CD14-positive monocyte (primary cell): ENCODE measurements at regions not wholly inside any gene's neighbourhood (a gene's known extent, or its start where the extent isn't known, plus 50 kb on each side); places are given as distances from the start of the nearest gene placed in this dataset.

Experiments used
- DNase-seq, 3 donors: peaks; one replicate each; pipeline ENCODE4 v3.0.0-alpha.2; 2011 to 2022
- H2AFZ ChIP-seq: 2 replicates; pipeline ENCODE4 v1.6.0; 2012; ENCODE audit warnings: mild to moderate bottlenecking, low read depth, low read length, inconsistent platforms; ENCODE audit not compliant: insufficient read depth, poor library complexity, severe bottlenecking
- H3K27ac ChIP-seq, 2 donors: 1 replicate in 1 of 2; 2 replicates in 1 of 2; pipeline ENCODE4 v1.5.1; 2012 to 2013; ENCODE audit warnings: low read length in 2 of 2, control low read depth in 1 of 2, inconsistent platforms in 1 of 2, low read depth in 1 of 2, mild to moderate bottlenecking in 1 of 2
- H3K27me3 ChIP-seq, 2 donors: one replicate each; pipeline versions ENCODE4 v1.6.0 to v1.6.1; 2011 to 2013; ENCODE audit warnings: low read length in 2 of 2; ENCODE audit not compliant: control insufficient read depth in 2 of 2, insufficient read depth in 2 of 2
- H3K36me3 ChIP-seq, 2 donors: replicated peaks in 1 of 2; 1 replicate in 1 of 2; 2 replicates in 1 of 2; pipeline versions ENCODE4 v1.5.1 to v1.6.1; 2012 to 2013; ENCODE audit warnings: low read length in 2 of 2, control low read depth in 1 of 2, inconsistent platforms in 1 of 2, mild to moderate bottlenecking in 1 of 2; ENCODE audit not compliant: insufficient read depth in 2 of 2, control insufficient read depth in 1 of 2
- H3K4me1 ChIP-seq, 2 donors: 1 replicate in 1 of 2; 2 replicates in 1 of 2; pipeline versions ENCODE4 v1.5.1 to v1.6.1; 2012 to 2013; ENCODE audit warnings: low read length in 2 of 2, control low read depth in 1 of 2, inconsistent platforms in 1 of 2, mild to moderate bottlenecking in 1 of 2, moderate library complexity in 1 of 2; ENCODE audit not compliant: insufficient read depth in 2 of 2, control insufficient read depth in 1 of 2
- H3K4me2 ChIP-seq: replicated peaks from 2 replicates; pipeline ENCODE3; 2012; ENCODE audit warnings: low read length, moderate library complexity, mild to moderate bottlenecking; ENCODE audit not compliant: poor library complexity, severe bottlenecking; ENCODE audit errors: extremely low read depth
- H3K4me3 ChIP-seq, 3 experiments: fragments of 200-600 bp in 1 of 3; sonication (generic) in 1 of 3; replicated peaks in 1 of 3; 1 replicate in 2 of 3; 2 replicates in 1 of 3; pipeline ENCODE4 v1.5.1; 2011 to 2013; ENCODE audit warnings: low read length in 3 of 3, mild to moderate bottlenecking in 3 of 3, control low read depth in 2 of 3, low read depth in 2 of 3, inconsistent platforms in 1 of 3, moderate library complexity in 1 of 3
- H3K79me2 ChIP-seq: 2 replicates; pipeline ENCODE4 v1.6.0; 2012; ENCODE audit warnings: mild to moderate bottlenecking, control low read depth, inconsistent platforms, low read length, moderate library complexity; ENCODE audit not compliant: insufficient read depth
- H3K9ac ChIP-seq: 2 replicates; pipeline ENCODE4 v1.6.0; 2017; ENCODE audit warnings: low read length, mild to moderate bottlenecking; ENCODE audit not compliant: insufficient read depth, poor library complexity, severe bottlenecking
- H3K9me3 ChIP-seq, 2 donors: replicated peaks in 1 of 2; 1 replicate in 1 of 2; 2 replicates in 1 of 2; pipeline versions ENCODE4 v1.5.1 to v1.6.1; 2012 to 2013; ENCODE audit warnings: low read length in 2 of 2, control low read depth in 1 of 2; ENCODE audit not compliant: control insufficient read depth in 1 of 2, insufficient read depth in 1 of 2
- H4K20me1 ChIP-seq: 2 replicates; pipeline ENCODE4 v1.6.0; 2012; ENCODE audit warnings: mild to moderate bottlenecking, low read length, control low read depth, moderate library complexity; ENCODE audit not compliant: insufficient read depth
- H3K27ac Mint-ChIP-seq, 7 donors: one replicate each; pipeline ENCODE4 v1.8.0; 2020; ENCODE audit warnings: mild to moderate bottlenecking in 7 of 7, mixed read lengths in 7 of 7, moderate library complexity in 6 of 7, inconsistent platforms in 2 of 7
- H3K27me3 Mint-ChIP-seq, 3 donors: one replicate each; pipeline ENCODE4 v1.8.0; 2021 to 2022; ENCODE audit warnings: low read depth in 3 of 3, mild to moderate bottlenecking in 3 of 3, mixed read lengths in 3 of 3, moderate library complexity in 3 of 3, inconsistent platforms in 1 of 3
- H3K36me3 Mint-ChIP-seq, 2 donors: one replicate each; pipeline ENCODE4 v1.8.0; 2020; ENCODE audit warnings: mixed read lengths in 2 of 2, inconsistent platforms in 1 of 2, mild to moderate bottlenecking in 1 of 2
- H3K4me1 Mint-ChIP-seq: one replicate; pipeline ENCODE4 v1.8.0; 2020; ENCODE audit warnings: mild to moderate bottlenecking, mixed read lengths
- H3K4me3 Mint-ChIP-seq, 2 donors: one replicate each; pipeline ENCODE4 v1.8.0; 2020; ENCODE audit warnings: mild to moderate bottlenecking in 2 of 2, mixed read lengths in 2 of 2, moderate library complexity in 1 of 2
- H3K9me3 Mint-ChIP-seq, 7 donors: one replicate each; pipeline ENCODE4 v1.8.0; 2020 to 2022; ENCODE audit warnings: mixed read lengths in 7 of 7, mild to moderate bottlenecking in 6 of 7, moderate library complexity in 6 of 7, inconsistent platforms in 2 of 7
- WGBS: methylation state at CpG from one replicate; pipeline ENCODE4 v1.1.5; 2013; ENCODE audit warnings: missing lambda C conversion rate; ENCODE audit not compliant: insufficient coverage; 5-methylcytosine and 5-hydroxymethylcytosine counted together
- intact Hi-C, 2 donors: fragments of 100-400 bp; cut with micrococcal nuclease; formaldehyde crosslinking; loops; one replicate each; pipeline versions ENCODE4 v1.15.0 to v1.15.1; 2023
- TF ChIP-seq, protein P1 (sequence below): fragments of 200-600 bp; IDR thresholded peaks from one replicate; pipeline ENCODE4 v1.8.0; 2022; ENCODE audit warnings: antibody characterized with exemption, mild to moderate bottlenecking

DNA sequence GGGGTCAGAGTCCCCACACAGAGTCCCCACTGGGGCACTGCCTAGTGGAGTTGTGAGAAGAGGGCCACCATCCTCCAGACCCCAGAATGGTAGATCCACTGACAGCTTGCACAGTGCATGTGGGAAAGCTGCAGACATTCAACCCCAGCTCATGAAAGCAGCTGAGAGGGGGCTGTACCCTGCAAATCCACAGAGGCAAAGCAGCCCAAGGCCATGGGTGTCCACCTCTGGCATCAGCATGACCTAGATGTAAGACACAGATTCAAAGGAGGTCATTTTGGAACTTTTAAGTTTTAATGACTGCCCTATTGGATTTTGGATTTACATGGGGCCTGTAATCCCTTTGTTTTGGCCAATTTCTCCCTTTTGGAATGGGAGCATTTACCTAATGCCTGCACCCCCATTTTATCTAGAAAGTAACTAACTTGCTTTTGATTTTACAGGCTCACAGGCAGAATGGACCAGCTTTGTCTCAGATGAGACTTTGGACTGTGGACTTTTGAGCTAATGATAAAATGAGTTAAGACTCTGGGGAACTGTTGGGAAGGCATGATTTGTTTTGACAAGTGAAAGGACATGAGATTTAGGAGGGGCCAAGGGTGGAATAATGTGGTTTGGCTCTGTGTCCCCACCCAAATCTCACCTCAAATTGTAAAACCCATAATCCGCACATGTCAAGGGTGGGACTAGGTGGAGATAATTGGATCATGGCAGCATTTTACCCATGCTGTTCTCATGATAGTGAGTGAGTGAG, 56.3 kb upstream of the ITGA1 start:
- no peaks in the 10 kb centered on the region for H3K27me3 ChIP-seq
- intact Hi-C loops = no loop called here
- no peak overlapping the region for H3K9ac ChIP-seq
- no peak overlapping the region for H2AFZ ChIP-seq
- Mint-ChIP-seq H3K9me3 (peaks cover 0 to 6% (median 4%) of the 10 kb centered on the region in 7 donors), H3K4me1 (no peaks in the 10 kb centered on the region), H3K36me3 (no peaks in the 10 kb centered on the region), H3K4me3 (no peak overlapping the region), H3K27me3 (peaks cover 0 to 2% (median 0%) of the 10 kb centered on the region in 3 donors), H3K27ac (no peak overlapping the region)
- no peaks in the 10 kb centered on the region for H3K4me1 ChIP-seq
- peaks cover 0 to 4% of the 10 kb centered on the region in 2 donors for H3K9me3 ChIP-seq
- no peak overlapping the region for H3K4me2 ChIP-seq
- no peak overlapping the region for H3K4me3 ChIP-seq
- H3K36me3 ChIP-seq = no peaks in the 10 kb centered on the region
- H3K79me2 ChIP-seq = no peaks in the 10 kb centered on the region
- H3K27ac ChIP-seq = no peak overlapping the region
- no peak for DNase-seq
- no CpG with 5 or more reads among the region's 1 CpG for WGBS
- H4K20me1 ChIP-seq = no peaks in the 10 kb centered on the region
- TF ChIP-seq, protein P1, sequence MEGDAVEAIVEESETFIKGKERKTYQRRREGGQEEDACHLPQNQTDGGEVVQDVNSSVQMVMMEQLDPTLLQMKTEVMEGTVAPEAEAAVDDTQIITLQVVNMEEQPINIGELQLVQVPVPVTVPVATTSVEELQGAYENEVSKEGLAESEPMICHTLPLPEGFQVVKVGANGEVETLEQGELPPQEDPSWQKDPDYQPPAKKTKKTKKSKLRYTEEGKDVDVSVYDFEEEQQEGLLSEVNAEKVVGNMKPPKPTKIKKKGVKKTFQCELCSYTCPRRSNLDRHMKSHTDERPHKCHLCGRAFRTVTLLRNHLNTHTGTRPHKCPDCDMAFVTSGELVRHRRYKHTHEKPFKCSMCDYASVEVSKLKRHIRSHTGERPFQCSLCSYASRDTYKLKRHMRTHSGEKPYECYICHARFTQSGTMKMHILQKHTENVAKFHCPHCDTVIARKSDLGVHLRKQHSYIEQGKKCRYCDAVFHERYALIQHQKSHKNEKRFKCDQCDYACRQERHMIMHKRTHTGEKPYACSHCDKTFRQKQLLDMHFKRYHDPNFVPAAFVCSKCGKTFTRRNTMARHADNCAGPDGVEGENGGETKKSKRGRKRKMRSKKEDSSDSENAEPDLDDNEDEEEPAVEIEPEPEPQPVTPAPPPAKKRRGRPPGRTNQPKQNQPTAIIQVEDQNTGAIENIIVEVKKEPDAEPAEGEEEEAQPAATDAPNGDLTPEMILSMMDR = no peak

DNA sequence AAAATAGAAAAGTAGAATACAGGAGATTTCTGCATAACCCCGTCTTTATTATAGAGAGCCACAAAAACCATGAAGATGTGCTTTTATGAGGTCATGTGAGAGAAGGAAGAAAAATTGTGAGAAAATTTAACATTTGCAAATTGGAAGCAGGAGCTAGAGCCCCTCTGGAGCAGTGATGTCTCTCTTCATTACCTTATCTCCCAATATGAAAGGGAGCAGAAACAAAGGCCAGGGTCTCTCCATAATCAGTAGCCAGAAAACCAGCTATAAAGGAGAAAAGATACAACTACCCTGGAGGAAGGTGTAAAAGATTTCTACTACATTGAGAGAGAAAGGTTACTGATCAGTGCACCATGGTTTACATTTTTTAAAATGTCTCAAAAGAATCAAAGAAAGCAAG, 53.2 kb upstream of the ITGA1 start:
- TF ChIP-seq, protein P1 = no peak
- H3K9me3 Mint-ChIP-seq = peaks cover 0 to 10% (median 5%) of the 10 kb centered on the region in 7 donors
- H3K4me1 Mint-ChIP-seq = peaks cover 2% of the 10 kb centered on the region
- WGBS = no CpG with 5 or more reads among the region's 1 CpG
- Histone ChIP-seq H4K20me1 (no peaks in the 10 kb centered on the region), H3K36me3 (no peaks in the 10 kb centered on the region), H3K4me2 (no peak overlapping the region), H3K27ac (no peak overlapping the region), H3K27me3 (no peaks in the 10 kb centered on the region), H3K79me2 (no peaks in the 10 kb centered on the region), H2AFZ (no peak overlapping the region), H3K4me3 (no peak overlapping the region), H3K9me3 (peaks cover 0 to 4% of the 10 kb centered on the region in 2 donors), H3K4me1 (no peaks in the 10 kb centered on the region), H3K9ac (no peak overlapping the region)
- H3K27ac Mint-ChIP-seq = no peak overlapping the region
- H3K27me3 Mint-ChIP-seq = peaks cover 0 to 2% (median 0%) of the 10 kb centered on the region in 3 donors
- DNase-seq = no peak
- intact Hi-C loops = no loop called here
- H3K36me3 Mint-ChIP-seq = no peaks in the 10 kb centered on the region
- no peak overlapping the region for H3K4me3 Mint-ChIP-seq
